Astrocyte of the cerebellum (primary cell): ENCODE measurements at regions not wholly inside any gene's neighbourhood (a gene's known extent, or its start where the extent isn't known, plus 50 kb on each side); places are given as distances from the start of the nearest gene placed in this dataset.

ENCODE experiments used
- DNase-seq: peaks from one replicate; pipeline ENCODE4 v3.0.0-alpha.2; 2011; ENCODE audit warnings: low read depth
- H3K4me3 ChIP-seq: 2 replicates; pipeline ENCODE4 v1.5.1; 2011; ENCODE audit warnings: mild to moderate bottlenecking, low read depth, low read length, moderate library complexity
- CTCF ChIP-seq: IDR thresholded peaks from 2 replicates; pipeline ENCODE4 v1.5.1; 2012; ENCODE audit warnings: low read length, low read depth, moderate library complexity, mild to moderate bottlenecking; ENCODE audit errors: missing control alignments
- in situ Hi-C: cut with HindIII; loops from 2 replicates; pipeline ENCODE4 v1.10.0; 2017; ENCODE audit warnings: low sequenced_read_pairs

- in situ Hi-C loops: loop anchor here (10.0 kb wide), 1 partner anchor 126 kb away; the partner anchor contains the start of gene CCBE1
- TF ChIP-seq CTCF: no peak
- no peak overlapping the region for H3K4me3 ChIP-seq
- no peak for DNase-seq
Measured at GRCh38 chr18:59820663-59821062, 79.1 kb upstream of the PMAIP1 start.

GRCh38 chr18:59818769-59819168, 81.0 kb upstream of the PMAIP1 start:
- no peak for TF ChIP-seq CTCF

GRCh38 chr18:59814891-59815290, 84.9 kb upstream of the PMAIP1 start:
- no peak overlapping the region for H3K4me3 ChIP-seq
- in situ Hi-C loops: no loop called here
- DNase-seq: no peak
- no peak for TF ChIP-seq CTCF

More at GRCh38 chr18:59818769-59819168, 81.0 kb upstream of the PMAIP1 start:
- DNase-seq: no peak
- in situ Hi-C loops: no loop called here
- no peak overlapping the region for H3K4me3 ChIP-seq

- no peak for TF ChIP-seq CTCF
- in situ Hi-C loops: no loop called here
Measured at GRCh38 chr18:59813942-59814341, 85.9 kb upstream of the PMAIP1 start.

GRCh38 chr18:59810735-59811520, 88.9 kb upstream of the PMAIP1 start:
- in situ Hi-C loops: no loop called here
- TF ChIP-seq CTCF: no peak
- H3K4me3 ChIP-seq: no peak overlapping the region
- DNase-seq: no peak

More at GRCh38 chr18:59813942-59814341, 85.9 kb upstream of the PMAIP1 start:
- no peak overlapping the region for H3K4me3 ChIP-seq
- DNase-seq: no peak

- in situ Hi-C loops: no loop called here
- DNase-seq: no peak
- no peak for TF ChIP-seq CTCF
- no peak overlapping the region for H3K4me3 ChIP-seq
Measured at GRCh38 chr18:59810183-59810582, 89.6 kb upstream of the PMAIP1 start.
